ENCODE measurements at regions not wholly inside any gene's neighbourhood (a gene's known extent, or its start where the extent isn't known, plus 50 kb on each side); places are given as distances from the start of the nearest gene placed in this dataset.

GRCh38 chrX:121389976-121390714 lies 342.7 kb downstream of the GLUD2 start:
- TF ChIP-seq, protein P1, sequence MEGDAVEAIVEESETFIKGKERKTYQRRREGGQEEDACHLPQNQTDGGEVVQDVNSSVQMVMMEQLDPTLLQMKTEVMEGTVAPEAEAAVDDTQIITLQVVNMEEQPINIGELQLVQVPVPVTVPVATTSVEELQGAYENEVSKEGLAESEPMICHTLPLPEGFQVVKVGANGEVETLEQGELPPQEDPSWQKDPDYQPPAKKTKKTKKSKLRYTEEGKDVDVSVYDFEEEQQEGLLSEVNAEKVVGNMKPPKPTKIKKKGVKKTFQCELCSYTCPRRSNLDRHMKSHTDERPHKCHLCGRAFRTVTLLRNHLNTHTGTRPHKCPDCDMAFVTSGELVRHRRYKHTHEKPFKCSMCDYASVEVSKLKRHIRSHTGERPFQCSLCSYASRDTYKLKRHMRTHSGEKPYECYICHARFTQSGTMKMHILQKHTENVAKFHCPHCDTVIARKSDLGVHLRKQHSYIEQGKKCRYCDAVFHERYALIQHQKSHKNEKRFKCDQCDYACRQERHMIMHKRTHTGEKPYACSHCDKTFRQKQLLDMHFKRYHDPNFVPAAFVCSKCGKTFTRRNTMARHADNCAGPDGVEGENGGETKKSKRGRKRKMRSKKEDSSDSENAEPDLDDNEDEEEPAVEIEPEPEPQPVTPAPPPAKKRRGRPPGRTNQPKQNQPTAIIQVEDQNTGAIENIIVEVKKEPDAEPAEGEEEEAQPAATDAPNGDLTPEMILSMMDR (IDR thresholded peaks at IDR 0.05; ENCODE audit: low read depth, low read length, missing input control) = no peak
- TF ChIP-seq TAF1 (conservative IDR thresholded peaks at IDR 0.05) (no peak), MAX (IDR thresholded peaks at IDR 0.05) (no peak), GABPA (IDR thresholded peaks at IDR 0.05 in 1 of 2, conservative IDR thresholded peaks at IDR 0.05 in 1 of 2) (no peak), JUND (IDR thresholded peaks at IDR 0.05) (no peak)
- TF ChIP-seq, protein P2, sequence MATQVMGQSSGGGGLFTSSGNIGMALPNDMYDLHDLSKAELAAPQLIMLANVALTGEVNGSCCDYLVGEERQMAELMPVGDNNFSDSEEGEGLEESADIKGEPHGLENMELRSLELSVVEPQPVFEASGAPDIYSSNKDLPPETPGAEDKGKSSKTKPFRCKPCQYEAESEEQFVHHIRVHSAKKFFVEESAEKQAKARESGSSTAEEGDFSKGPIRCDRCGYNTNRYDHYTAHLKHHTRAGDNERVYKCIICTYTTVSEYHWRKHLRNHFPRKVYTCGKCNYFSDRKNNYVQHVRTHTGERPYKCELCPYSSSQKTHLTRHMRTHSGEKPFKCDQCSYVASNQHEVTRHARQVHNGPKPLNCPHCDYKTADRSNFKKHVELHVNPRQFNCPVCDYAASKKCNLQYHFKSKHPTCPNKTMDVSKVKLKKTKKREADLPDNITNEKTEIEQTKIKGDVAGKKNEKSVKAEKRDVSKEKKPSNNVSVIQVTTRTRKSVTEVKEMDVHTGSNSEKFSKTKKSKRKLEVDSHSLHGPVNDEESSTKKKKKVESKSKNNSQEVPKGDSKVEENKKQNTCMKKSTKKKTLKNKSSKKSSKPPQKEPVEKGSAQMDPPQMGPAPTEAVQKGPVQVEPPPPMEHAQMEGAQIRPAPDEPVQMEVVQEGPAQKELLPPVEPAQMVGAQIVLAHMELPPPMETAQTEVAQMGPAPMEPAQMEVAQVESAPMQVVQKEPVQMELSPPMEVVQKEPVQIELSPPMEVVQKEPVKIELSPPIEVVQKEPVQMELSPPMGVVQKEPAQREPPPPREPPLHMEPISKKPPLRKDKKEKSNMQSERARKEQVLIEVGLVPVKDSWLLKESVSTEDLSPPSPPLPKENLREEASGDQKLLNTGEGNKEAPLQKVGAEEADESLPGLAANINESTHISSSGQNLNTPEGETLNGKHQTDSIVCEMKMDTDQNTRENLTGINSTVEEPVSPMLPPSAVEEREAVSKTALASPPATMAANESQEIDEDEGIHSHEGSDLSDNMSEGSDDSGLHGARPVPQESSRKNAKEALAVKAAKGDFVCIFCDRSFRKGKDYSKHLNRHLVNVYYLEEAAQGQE (IDR thresholded peaks at IDR 0.05) = no peak
